ENCODE measurements at regions not wholly inside any gene's neighbourhood (a gene's known extent, or its start where the extent isn't known, plus 50 kb on each side); places are given as distances from the start of the nearest gene placed in this dataset.
A peak's percentile ranks its signal among the peaks of the same experiment; 100 is the strongest.
"Not testable (repeated sequence)": the region's sequence is repeated elsewhere in the genome, so short reads cannot be mapped to it uniquely, and the experiment has no call there.

DNA sequence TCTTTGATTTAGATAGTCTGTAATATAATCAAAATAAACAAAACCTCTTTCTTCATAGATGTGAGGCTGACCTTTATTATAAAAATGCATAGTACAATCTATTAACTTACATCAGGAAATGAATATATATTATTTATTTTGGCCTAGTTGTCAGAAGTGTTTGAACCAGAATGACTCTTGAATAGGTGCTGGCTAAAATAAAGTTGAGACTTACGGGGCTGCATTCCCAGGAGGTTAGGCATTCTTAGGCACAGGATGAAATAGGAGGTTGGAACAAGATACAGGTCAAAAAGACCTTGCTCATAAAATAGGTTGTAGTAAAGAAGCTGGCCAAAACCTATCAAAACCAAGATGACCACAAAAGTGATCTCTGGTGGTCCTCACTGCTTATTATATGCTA lies 1193.3 kb upstream of the IGFBP7 start:
- Histone ChIP-seq H3K36me3 (ENCODE audit: control insufficient read depth, insufficient read depth, low read length) (no peaks in the 10 kb centered on the region), H3K9me3 (ENCODE audit: control insufficient read depth, insufficient read depth, low read length) (peaks cover 2% of the 10 kb centered on the region; the same call in 1 of the 2 replicates), H3K4me1 (ENCODE audit: control insufficient read depth, insufficient read depth, low read length) (0 out of 2 replicates have a peak, but pooled peaks cover 4% of the 10 kb centered on the region), H3K27ac (ENCODE audit: low read depth, low read length) (no peak overlapping the region), H3K27me3 (ENCODE audit: control insufficient read depth, insufficient read depth, low read length) (no peaks in the 10 kb centered on the region), H3K4me3 (ENCODE audit: low read depth, low read length) (no peak overlapping the region), H3K9ac (ENCODE audit: low read depth, low read length) (no peak overlapping the region)

DNA sequence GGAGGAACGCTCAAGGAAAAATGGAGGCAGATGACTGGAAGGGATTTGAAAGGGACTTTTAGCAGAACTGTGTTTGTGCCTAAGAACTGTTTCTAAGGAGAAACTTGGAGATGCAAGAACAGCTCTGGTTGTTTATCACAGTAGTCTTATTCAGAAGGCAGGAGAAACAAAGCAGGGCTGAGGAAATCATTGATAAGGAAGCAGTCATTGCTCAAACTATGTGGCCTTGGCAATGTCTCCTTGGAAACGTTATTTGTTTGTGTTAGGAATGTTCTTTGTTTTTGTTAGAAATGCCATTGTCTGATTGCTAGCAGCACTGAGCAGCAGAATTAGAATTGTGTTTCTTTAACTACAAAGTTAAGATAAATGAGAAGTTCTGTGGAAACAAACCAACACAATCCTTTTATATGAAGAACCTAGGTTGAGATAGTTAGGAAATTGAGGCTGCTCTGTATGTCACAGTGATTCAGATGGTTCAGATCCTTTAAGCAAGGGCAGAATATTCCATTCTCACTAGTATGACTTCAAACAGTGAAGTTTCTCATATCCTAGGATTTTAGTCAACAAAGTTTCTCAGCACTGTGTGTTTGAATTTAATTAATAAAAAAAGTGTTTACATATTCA lies 1191.3 kb upstream of the IGFBP7 start:
- Histone ChIP-seq H3K9ac (ENCODE audit: low read depth, low read length) (no peak overlapping the region), H3K9me3 (ENCODE audit: control insufficient read depth, insufficient read depth, low read length) (no peaks in the 10 kb centered on the region), H3K4me1 (ENCODE audit: control insufficient read depth, insufficient read depth, low read length) (0 out of 2 replicates have a peak, but pooled peaks cover 4% of the 10 kb centered on the region), H3K27ac (ENCODE audit: low read depth, low read length) (peak overlapping the region; percentile 71), H3K4me3 (ENCODE audit: low read depth, low read length) (no peak overlapping the region), H3K36me3 (ENCODE audit: control insufficient read depth, insufficient read depth, low read length) (no peaks in the 10 kb centered on the region), H3K27me3 (ENCODE audit: control insufficient read depth, insufficient read depth, low read length) (no peaks in the 10 kb centered on the region)

GRCh38 chr4:58286335-58286734 lies 1176.2 kb upstream of the IGFBP7 start:
- Histone ChIP-seq H3K27ac (ENCODE audit: low read depth, low read length) (no peak overlapping the region), H3K9ac (ENCODE audit: low read depth, low read length) (no peak overlapping the region), H3K4me1 (ENCODE audit: control insufficient read depth, insufficient read depth, low read length) (no peaks in the 10 kb centered on the region), H3K36me3 (ENCODE audit: control insufficient read depth, insufficient read depth, low read length) (no peaks in the 10 kb centered on the region), H3K9me3 (ENCODE audit: control insufficient read depth, insufficient read depth, low read length) (peaks cover 6% of the 10 kb centered on the region; the same call in 1 of the 2 replicates), H3K4me3 (ENCODE audit: low read depth, low read length) (no peak overlapping the region), H3K27me3 (ENCODE audit: control insufficient read depth, insufficient read depth, low read length) (no peaks in the 10 kb centered on the region)

- not testable (repeated sequence) for H3K36me3 ChIP-seq (ENCODE audit: control insufficient read depth, insufficient read depth, low read length); H3K27ac ChIP-seq (ENCODE audit: low read depth, low read length); H3K4me1 ChIP-seq (ENCODE audit: control insufficient read depth, insufficient read depth, low read length); H3K9me3 ChIP-seq (ENCODE audit: control insufficient read depth, insufficient read depth, low read length); H3K27me3 ChIP-seq (ENCODE audit: control insufficient read depth, insufficient read depth, low read length); H3K9ac ChIP-seq (ENCODE audit: low read depth, low read length); H3K4me3 ChIP-seq (ENCODE audit: low read depth, low read length)
These were observed 1170.7 kb upstream of the IGFBP7 start for GRCh38 chr4:58280928-58281327.

DNA sequence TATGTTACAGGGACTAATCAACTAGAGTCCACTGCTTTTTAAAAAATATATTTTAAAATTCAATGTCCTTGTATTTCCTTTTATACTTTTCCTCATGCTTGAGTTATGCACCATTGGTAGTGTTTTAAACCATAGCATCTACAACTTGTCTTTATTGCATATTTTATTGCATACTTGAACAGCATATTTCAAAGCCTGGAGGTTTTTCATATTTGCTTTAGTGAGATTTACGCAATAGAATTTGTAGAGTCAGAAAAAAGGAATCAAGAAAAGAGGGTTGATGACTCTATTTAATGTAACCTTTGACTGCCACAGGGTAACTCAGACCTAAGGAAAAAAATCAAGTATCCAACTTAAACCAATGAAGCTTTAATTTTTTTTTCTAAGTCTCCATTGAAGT lies 1165.7 kb upstream of the IGFBP7 start:
- Histone ChIP-seq H3K27ac (ENCODE audit: low read depth, low read length) (no peak overlapping the region), H3K9ac (ENCODE audit: low read depth, low read length) (no peak overlapping the region), H3K27me3 (ENCODE audit: control insufficient read depth, insufficient read depth, low read length) (no peaks in the 10 kb centered on the region), H3K4me1 (ENCODE audit: control insufficient read depth, insufficient read depth, low read length) (no peaks in the 10 kb centered on the region), H3K36me3 (ENCODE audit: control insufficient read depth, insufficient read depth, low read length) (no peaks in the 10 kb centered on the region), H3K4me3 (ENCODE audit: low read depth, low read length) (no peak overlapping the region), H3K9me3 (ENCODE audit: control insufficient read depth, insufficient read depth, low read length) (peaks cover 3% of the 10 kb centered on the region; the same call in 1 of the 2 replicates)

DNA sequence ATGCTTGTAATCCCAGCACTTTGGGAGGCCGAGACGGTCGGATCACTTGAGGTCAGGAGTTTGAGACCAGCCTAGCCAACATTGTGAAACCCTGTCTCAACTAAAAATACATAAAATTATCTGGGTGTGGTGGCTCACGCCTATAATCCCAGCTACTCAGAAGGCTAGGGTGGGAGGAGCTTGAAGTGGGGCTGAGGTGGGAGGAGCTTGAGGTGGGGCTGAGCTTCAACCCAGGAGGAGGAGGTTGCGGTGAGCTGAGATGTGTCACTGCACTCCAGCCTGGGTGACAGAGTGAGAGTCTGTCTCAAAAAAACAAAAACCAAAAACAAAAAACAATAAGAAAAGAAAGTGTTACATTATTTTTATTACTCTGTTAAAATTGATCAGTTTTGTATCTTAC lies 1164.4 kb upstream of the IGFBP7 start:
- Histone ChIP-seq H3K27ac (ENCODE audit: low read depth, low read length) (no peak overlapping the region), H3K9me3 (ENCODE audit: control insufficient read depth, insufficient read depth, low read length) (peaks cover 15% of the 10 kb centered on the region), H3K9ac (ENCODE audit: low read depth, low read length) (no peak overlapping the region), H3K27me3 (ENCODE audit: control insufficient read depth, insufficient read depth, low read length) (no peaks in the 10 kb centered on the region), H3K4me1 (ENCODE audit: control insufficient read depth, insufficient read depth, low read length) (no peaks in the 10 kb centered on the region), H3K4me3 (ENCODE audit: low read depth, low read length) (no peak overlapping the region), H3K36me3 (ENCODE audit: control insufficient read depth, insufficient read depth, low read length) (no peaks in the 10 kb centered on the region)

GRCh38 chr4:58272311-58272710 lies 1162.1 kb upstream of the IGFBP7 start:
- Histone ChIP-seq H3K9me3 (ENCODE audit: control insufficient read depth, insufficient read depth, low read length) (peaks cover 15% of the 10 kb centered on the region), H3K27me3 (ENCODE audit: control insufficient read depth, insufficient read depth, low read length) (no peaks in the 10 kb centered on the region), H3K27ac (ENCODE audit: low read depth, low read length) (no peak overlapping the region), H3K36me3 (ENCODE audit: control insufficient read depth, insufficient read depth, low read length) (no peaks in the 10 kb centered on the region), H3K4me1 (ENCODE audit: control insufficient read depth, insufficient read depth, low read length) (no peaks in the 10 kb centered on the region), H3K4me3 (ENCODE audit: low read depth, low read length) (no peak overlapping the region), H3K9ac (ENCODE audit: low read depth, low read length) (no peak overlapping the region)

GRCh38 chr4:58265734-58266133 lies 1155.5 kb upstream of the IGFBP7 start:
- Histone ChIP-seq H3K36me3 (ENCODE audit: control insufficient read depth, insufficient read depth, low read length) (no peaks in the 10 kb centered on the region), H3K9ac (ENCODE audit: low read depth, low read length) (no peak overlapping the region), H3K4me3 (ENCODE audit: low read depth, low read length) (no peak overlapping the region), H3K4me1 (ENCODE audit: control insufficient read depth, insufficient read depth, low read length) (no peaks in the 10 kb centered on the region), H3K27ac (ENCODE audit: low read depth, low read length) (no peak overlapping the region), H3K9me3 (ENCODE audit: control insufficient read depth, insufficient read depth, low read length) (peaks cover 11% of the 10 kb centered on the region), H3K27me3 (ENCODE audit: control insufficient read depth, insufficient read depth, low read length) (no peaks in the 10 kb centered on the region)

DNA sequence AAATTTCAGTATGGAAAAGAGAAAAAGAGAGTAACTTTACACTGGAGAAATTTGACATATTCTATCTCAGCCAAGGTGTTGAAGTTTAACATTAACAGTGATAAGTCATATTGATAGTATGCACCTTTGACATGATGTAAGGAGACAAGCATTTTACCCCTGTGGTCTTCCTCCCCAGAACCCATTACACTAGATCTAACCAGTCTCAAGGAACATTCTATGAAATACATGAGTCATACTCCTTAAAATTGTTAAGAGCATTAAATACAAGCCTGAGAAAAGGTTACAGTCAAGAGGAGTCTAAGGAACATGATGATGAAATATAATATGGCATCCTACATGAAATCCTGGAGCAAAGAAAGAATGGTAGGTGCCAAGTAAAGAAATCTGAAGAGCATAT lies 1151.3 kb upstream of the IGFBP7 start:
- H3K27me3 ChIP-seq (ENCODE audit: control insufficient read depth, insufficient read depth, low read length) = no peaks in the 10 kb centered on the region
- no peak overlapping the region for H3K4me3 ChIP-seq (ENCODE audit: low read depth, low read length)
- H3K9ac ChIP-seq (ENCODE audit: low read depth, low read length) = no peak overlapping the region
- H3K27ac ChIP-seq (ENCODE audit: low read depth, low read length) = no peak overlapping the region
- H3K4me1 ChIP-seq (ENCODE audit: control insufficient read depth, insufficient read depth, low read length) = no peaks in the 10 kb centered on the region
- H3K36me3 ChIP-seq (ENCODE audit: control insufficient read depth, insufficient read depth, low read length) = no peaks in the 10 kb centered on the region
- H3K9me3 ChIP-seq (ENCODE audit: control insufficient read depth, insufficient read depth, low read length) = no peaks in the 10 kb centered on the region

DNA sequence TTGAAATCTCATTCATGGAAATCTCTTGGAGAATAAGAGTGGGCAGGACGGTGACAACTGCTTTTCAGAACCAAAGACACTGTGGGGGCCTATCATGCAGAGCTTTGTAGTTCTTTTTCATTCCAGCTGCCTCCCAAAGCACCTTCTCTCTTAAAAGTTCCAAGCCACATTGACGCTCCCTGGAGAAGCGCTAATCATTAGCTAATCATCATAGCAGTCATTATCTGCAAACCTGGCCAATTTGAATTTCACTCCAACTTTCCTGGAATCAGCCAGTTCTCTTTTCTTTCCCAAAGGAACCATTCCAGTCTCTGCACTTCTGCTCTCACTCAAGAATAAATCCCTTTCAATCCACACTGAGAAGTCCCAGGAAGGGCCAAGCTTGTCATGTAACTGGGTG lies 1144.1 kb upstream of the IGFBP7 start:
- Histone ChIP-seq H3K36me3 (ENCODE audit: control insufficient read depth, insufficient read depth, low read length) (no peaks in the 10 kb centered on the region), H3K4me3 (ENCODE audit: low read depth, low read length) (no peak overlapping the region), H3K27me3 (ENCODE audit: control insufficient read depth, insufficient read depth, low read length) (no peaks in the 10 kb centered on the region), H3K9ac (ENCODE audit: low read depth, low read length) (no peak overlapping the region), H3K4me1 (ENCODE audit: control insufficient read depth, insufficient read depth, low read length) (peaks cover 3% of the 10 kb centered on the region), H3K9me3 (ENCODE audit: control insufficient read depth, insufficient read depth, low read length) (no peaks in the 10 kb centered on the region), H3K27ac (ENCODE audit: low read depth, low read length) (no peak overlapping the region)

GRCh38 chr4:58252656-58253055 lies 1142.5 kb upstream of the IGFBP7 start:
- H3K9me3 ChIP-seq (ENCODE audit: control insufficient read depth, insufficient read depth, low read length) = no peaks in the 10 kb centered on the region
- no peaks in the 10 kb centered on the region for H3K27me3 ChIP-seq (ENCODE audit: control insufficient read depth, insufficient read depth, low read length)
- no peak overlapping the region for H3K4me3 ChIP-seq (ENCODE audit: low read depth, low read length)
- no peak overlapping the region for H3K9ac ChIP-seq (ENCODE audit: low read depth, low read length)
- no peaks in the 10 kb centered on the region for H3K36me3 ChIP-seq (ENCODE audit: control insufficient read depth, insufficient read depth, low read length)
- no peak overlapping the region for H3K27ac ChIP-seq (ENCODE audit: low read depth, low read length)
- peaks cover 6% of the 10 kb centered on the region for H3K4me1 ChIP-seq (ENCODE audit: control insufficient read depth, insufficient read depth, low read length)

Measured in HUES48 (cell line).